ENCODE measurements at regions not wholly inside any gene's neighbourhood (a gene's known extent, or its start where the extent isn't known, plus 50 kb on each side); places are given as distances from the start of the nearest gene placed in this dataset.

DNA sequence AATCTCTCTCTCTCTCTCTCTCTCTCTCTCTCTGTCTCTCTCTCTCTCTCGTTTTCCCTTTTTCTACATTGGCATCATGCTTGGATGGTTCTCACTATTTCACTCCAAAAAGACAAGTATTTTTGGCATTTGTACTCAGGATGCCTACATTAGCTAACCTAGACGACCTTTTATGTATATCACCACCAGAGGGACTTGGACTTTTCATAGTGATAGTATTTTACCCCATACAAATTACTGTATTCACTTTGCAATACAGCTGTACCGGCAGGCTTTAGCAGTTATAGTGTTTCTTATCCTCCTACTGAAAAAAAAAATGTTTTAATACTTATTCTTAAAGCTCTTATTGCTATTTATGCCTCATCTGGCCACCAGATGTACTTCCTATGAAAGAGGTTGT is 687.2 kb upstream of the KLHL1 start:
- TF ChIP-seq, protein P1, sequence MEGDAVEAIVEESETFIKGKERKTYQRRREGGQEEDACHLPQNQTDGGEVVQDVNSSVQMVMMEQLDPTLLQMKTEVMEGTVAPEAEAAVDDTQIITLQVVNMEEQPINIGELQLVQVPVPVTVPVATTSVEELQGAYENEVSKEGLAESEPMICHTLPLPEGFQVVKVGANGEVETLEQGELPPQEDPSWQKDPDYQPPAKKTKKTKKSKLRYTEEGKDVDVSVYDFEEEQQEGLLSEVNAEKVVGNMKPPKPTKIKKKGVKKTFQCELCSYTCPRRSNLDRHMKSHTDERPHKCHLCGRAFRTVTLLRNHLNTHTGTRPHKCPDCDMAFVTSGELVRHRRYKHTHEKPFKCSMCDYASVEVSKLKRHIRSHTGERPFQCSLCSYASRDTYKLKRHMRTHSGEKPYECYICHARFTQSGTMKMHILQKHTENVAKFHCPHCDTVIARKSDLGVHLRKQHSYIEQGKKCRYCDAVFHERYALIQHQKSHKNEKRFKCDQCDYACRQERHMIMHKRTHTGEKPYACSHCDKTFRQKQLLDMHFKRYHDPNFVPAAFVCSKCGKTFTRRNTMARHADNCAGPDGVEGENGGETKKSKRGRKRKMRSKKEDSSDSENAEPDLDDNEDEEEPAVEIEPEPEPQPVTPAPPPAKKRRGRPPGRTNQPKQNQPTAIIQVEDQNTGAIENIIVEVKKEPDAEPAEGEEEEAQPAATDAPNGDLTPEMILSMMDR (IDR thresholded peaks at IDR 0.05), result 0 out of 2 replicates have a peak, but pooled peaks have one; percentile 9
- TF ChIP-seq ZFX (IDR thresholded peaks at IDR 0.05; ENCODE audit: borderline replicate concordance), result no peak
